ENCODE measurements at regions not wholly inside any gene's neighbourhood (a gene's known extent, or its start where the extent isn't known, plus 50 kb on each side); places are given as distances from the start of the nearest gene placed in this dataset.

DNA sequence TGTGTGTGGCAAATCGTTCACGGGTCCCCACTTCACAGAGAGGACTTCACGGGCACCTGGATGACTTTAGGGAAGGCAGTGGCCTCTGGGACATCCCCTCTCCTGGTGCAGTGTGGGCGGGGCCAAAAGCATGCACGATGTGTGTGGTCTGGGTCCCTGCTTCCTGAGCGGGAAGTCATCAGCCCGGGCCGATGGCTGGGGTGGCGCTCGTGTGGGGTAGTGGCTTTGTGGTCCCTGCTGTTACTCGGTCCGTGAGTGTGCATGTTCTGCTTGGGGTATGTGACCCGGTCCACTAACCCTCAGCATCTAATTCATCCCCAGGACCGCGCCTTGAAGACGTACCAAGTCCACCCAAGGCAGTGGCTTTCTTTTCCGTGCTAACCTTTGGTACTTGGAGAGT, 142.5 kb upstream of the RTL1 start:
- H3K4me3 ChIP-seq: no peak overlapping the region
- no peaks in the 10 kb centered on the region for H3K4me1 ChIP-seq
- TF ChIP-seq, protein P1, sequence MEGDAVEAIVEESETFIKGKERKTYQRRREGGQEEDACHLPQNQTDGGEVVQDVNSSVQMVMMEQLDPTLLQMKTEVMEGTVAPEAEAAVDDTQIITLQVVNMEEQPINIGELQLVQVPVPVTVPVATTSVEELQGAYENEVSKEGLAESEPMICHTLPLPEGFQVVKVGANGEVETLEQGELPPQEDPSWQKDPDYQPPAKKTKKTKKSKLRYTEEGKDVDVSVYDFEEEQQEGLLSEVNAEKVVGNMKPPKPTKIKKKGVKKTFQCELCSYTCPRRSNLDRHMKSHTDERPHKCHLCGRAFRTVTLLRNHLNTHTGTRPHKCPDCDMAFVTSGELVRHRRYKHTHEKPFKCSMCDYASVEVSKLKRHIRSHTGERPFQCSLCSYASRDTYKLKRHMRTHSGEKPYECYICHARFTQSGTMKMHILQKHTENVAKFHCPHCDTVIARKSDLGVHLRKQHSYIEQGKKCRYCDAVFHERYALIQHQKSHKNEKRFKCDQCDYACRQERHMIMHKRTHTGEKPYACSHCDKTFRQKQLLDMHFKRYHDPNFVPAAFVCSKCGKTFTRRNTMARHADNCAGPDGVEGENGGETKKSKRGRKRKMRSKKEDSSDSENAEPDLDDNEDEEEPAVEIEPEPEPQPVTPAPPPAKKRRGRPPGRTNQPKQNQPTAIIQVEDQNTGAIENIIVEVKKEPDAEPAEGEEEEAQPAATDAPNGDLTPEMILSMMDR (IDR thresholded peaks at IDR 0.05; ENCODE audit: borderline replicate concordance): no peak
- intact Hi-C loops (cut with micrococcal nuclease): no loop called here
- peaks cover 35% of the 10 kb centered on the region for H3K27me3 ChIP-seq (ENCODE audit: low read depth)
- no peak overlapping the region for H3K27ac ChIP-seq (replicated peaks)
- H3K36me3 ChIP-seq: no peaks in the 10 kb centered on the region
- H3K9me3 ChIP-seq (replicated peaks): no peaks in the 10 kb centered on the region
- no peak for DNase-seq

DNA sequence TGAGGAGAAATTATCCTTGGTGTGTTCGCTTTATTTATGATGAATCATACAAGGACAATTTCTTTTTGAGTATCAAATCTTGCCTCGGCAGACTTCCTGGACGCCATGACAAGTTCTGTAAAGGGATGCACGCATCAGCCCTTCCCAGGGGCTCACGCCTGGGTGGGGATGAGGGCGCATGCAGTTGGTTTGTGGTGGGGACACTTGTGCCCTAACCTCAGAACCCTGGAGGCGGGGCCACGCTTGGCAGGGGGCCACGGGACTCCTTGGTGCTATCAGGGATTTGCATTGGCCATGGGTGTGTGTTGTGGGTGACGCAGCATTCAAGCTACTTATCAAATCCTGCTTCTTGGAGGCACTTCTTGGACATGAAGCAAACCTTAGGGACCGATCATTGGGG, 143.8 kb upstream of the RTL1 start:
- Histone ChIP-seq H3K4me3 (no peak overlapping the region), H3K27me3 (ENCODE audit: low read depth) (peaks cover 40% of the 10 kb centered on the region), H3K4me1 (no peaks in the 10 kb centered on the region), H3K27ac (replicated peaks) (no peak overlapping the region), H3K36me3 (no peaks in the 10 kb centered on the region), H3K9me3 (replicated peaks) (no peaks in the 10 kb centered on the region)
- DNase-seq: no peak
- TF ChIP-seq, protein P1 (IDR thresholded peaks at IDR 0.05; ENCODE audit: borderline replicate concordance): no peak
- intact Hi-C loops (cut with micrococcal nuclease): no loop called here

DNA sequence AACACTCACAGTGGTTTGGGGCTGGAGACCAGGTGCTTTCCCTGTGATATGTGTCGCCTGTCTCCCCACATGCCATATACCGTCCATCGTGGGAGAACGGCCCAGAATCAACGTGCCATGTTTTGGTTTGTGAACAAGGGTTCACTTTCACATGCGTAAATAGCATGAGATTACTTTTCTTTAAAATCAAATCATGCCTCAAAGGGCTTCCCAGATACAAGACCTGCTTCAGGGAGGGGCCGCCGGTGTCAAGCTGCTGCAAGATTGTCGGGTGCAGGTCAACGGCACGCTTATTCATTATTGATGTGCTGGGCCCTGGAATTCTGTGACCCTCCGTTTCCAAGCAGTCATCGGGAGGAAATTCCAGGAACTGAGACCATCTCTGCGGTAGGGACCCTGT, 145.2 kb upstream of the RTL1 start:
- TF ChIP-seq, protein P1 (IDR thresholded peaks at IDR 0.05; ENCODE audit: borderline replicate concordance): no peak

DNA sequence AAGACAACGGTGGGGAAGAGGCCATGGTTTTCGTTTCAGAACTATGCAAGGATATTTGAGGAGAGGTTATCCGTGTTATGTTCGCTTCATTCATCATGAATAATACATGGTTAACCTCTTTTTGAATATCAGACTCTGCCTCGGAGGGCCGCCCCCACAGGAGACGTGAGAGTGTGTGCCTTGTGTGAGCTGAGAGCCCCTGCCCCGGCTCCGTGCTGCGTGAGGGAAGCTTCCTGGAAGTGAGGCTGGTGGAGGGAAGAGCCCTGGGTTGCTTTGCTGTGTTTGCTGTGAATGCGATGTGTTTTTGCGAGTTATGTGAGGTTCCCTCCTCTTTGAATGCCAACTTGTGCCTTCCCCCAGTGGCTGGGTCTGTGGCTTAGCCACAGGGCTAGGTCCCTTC, 146.0 kb upstream of the RTL1 start:
- H3K4me3 ChIP-seq: no peak overlapping the region
- H3K36me3 ChIP-seq: no peaks in the 10 kb centered on the region
- H3K9me3 ChIP-seq (replicated peaks): no peaks in the 10 kb centered on the region
- TF ChIP-seq, protein P1 (IDR thresholded peaks at IDR 0.05; ENCODE audit: borderline replicate concordance): no peak
- intact Hi-C loops (cut with micrococcal nuclease): no loop called here
- no peak for DNase-seq
- peaks cover 40% of the 10 kb centered on the region for H3K27me3 ChIP-seq (ENCODE audit: low read depth)
- no peaks in the 10 kb centered on the region for H3K4me1 ChIP-seq
- no peak overlapping the region for H3K27ac ChIP-seq (replicated peaks)

More for the DNA sequence above, 145.2 kb upstream of the RTL1 start:
- no peaks in the 10 kb centered on the region for H3K36me3 ChIP-seq
- no peaks in the 10 kb centered on the region for H3K9me3 ChIP-seq (replicated peaks)
- intact Hi-C loops (cut with micrococcal nuclease): no loop called here
- H3K4me1 ChIP-seq: no peaks in the 10 kb centered on the region
- H3K27ac ChIP-seq (replicated peaks): no peak overlapping the region
- peaks cover 40% of the 10 kb centered on the region for H3K27me3 ChIP-seq (ENCODE audit: low read depth)
- no peak overlapping the region for H3K4me3 ChIP-seq
- DNase-seq: no peak

DNA sequence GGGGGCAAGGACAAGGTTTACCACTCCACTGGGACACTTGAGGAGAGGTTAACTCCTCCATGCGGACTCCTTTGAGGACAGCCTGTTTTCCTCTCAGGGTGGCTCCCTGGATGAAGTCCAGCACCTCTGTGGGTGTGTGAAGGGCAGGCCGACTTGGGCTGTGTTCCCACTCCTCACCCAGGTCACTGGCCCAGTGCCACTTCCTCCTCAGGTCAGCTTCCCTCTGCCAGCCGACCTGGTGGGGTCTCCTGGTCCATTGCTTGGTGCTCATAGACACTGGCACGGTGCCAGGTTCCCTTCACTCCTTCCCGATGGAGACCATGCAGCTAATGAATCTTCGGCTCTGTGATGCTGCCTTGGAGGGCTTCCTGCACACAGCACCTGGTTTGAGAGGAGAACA, 146.4 kb upstream of the RTL1 start:
- no peak overlapping the region for H3K27ac ChIP-seq (replicated peaks)
- H3K4me1 ChIP-seq: no peaks in the 10 kb centered on the region
- intact Hi-C loops (cut with micrococcal nuclease): no loop called here
- no peaks in the 10 kb centered on the region for H3K9me3 ChIP-seq (replicated peaks)
- DNase-seq: no peak
- no peak overlapping the region for H3K4me3 ChIP-seq
- peaks cover 39% of the 10 kb centered on the region for H3K27me3 ChIP-seq (ENCODE audit: low read depth)
- H3K36me3 ChIP-seq: no peaks in the 10 kb centered on the region
- TF ChIP-seq, protein P1 (IDR thresholded peaks at IDR 0.05; ENCODE audit: borderline replicate concordance): no peak
